ENCODE measurements at regions not wholly inside any gene's neighbourhood (a gene's known extent, or its start where the extent isn't known, plus 50 kb on each side); places are given as distances from the start of the nearest gene placed in this dataset.

DNA sequence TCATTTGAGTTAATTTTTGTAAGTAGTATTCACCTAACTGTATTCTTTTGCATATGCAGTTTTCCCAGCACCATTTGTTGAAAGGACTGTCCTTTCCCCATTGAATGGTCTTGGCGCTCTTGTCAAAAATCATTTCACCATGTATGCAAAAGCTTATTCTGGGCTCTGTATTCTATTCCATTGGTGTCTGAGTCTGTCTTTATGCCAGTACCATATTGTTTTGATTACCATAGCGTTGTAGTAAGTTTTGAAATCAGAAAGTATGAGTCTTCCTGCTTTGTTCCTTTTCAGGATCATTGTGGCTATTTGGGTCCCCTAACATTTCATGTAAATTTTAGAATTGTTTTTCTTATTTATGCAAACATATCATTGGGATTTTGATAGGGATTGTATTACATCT, 508.7 kb upstream of the RGS6 start:
- no peak for TF ChIP-seq EP300 (conservative IDR thresholded peaks at IDR 0.05; ENCODE audit: poor library complexity, severe bottlenecking)
- TF ChIP-seq, protein P1, sequence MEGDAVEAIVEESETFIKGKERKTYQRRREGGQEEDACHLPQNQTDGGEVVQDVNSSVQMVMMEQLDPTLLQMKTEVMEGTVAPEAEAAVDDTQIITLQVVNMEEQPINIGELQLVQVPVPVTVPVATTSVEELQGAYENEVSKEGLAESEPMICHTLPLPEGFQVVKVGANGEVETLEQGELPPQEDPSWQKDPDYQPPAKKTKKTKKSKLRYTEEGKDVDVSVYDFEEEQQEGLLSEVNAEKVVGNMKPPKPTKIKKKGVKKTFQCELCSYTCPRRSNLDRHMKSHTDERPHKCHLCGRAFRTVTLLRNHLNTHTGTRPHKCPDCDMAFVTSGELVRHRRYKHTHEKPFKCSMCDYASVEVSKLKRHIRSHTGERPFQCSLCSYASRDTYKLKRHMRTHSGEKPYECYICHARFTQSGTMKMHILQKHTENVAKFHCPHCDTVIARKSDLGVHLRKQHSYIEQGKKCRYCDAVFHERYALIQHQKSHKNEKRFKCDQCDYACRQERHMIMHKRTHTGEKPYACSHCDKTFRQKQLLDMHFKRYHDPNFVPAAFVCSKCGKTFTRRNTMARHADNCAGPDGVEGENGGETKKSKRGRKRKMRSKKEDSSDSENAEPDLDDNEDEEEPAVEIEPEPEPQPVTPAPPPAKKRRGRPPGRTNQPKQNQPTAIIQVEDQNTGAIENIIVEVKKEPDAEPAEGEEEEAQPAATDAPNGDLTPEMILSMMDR (IDR thresholded peaks at IDR 0.05; ENCODE audit: poor library complexity, severe bottlenecking): no peak
- TF ChIP-seq, protein P2, sequence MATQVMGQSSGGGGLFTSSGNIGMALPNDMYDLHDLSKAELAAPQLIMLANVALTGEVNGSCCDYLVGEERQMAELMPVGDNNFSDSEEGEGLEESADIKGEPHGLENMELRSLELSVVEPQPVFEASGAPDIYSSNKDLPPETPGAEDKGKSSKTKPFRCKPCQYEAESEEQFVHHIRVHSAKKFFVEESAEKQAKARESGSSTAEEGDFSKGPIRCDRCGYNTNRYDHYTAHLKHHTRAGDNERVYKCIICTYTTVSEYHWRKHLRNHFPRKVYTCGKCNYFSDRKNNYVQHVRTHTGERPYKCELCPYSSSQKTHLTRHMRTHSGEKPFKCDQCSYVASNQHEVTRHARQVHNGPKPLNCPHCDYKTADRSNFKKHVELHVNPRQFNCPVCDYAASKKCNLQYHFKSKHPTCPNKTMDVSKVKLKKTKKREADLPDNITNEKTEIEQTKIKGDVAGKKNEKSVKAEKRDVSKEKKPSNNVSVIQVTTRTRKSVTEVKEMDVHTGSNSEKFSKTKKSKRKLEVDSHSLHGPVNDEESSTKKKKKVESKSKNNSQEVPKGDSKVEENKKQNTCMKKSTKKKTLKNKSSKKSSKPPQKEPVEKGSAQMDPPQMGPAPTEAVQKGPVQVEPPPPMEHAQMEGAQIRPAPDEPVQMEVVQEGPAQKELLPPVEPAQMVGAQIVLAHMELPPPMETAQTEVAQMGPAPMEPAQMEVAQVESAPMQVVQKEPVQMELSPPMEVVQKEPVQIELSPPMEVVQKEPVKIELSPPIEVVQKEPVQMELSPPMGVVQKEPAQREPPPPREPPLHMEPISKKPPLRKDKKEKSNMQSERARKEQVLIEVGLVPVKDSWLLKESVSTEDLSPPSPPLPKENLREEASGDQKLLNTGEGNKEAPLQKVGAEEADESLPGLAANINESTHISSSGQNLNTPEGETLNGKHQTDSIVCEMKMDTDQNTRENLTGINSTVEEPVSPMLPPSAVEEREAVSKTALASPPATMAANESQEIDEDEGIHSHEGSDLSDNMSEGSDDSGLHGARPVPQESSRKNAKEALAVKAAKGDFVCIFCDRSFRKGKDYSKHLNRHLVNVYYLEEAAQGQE (IDR thresholded peaks at IDR 0.05; ENCODE audit: borderline replicate concordance): no peak
- TF ChIP-seq RAD21 (conservative IDR thresholded peaks at IDR 0.05): no peak
- TF ChIP-seq TAF1 (IDR thresholded peaks at IDR 0.05; ENCODE audit: low read depth): no peak
- TF ChIP-seq MXI1 (conservative IDR thresholded peaks at IDR 0.05; ENCODE audit: poor library complexity, severe bottlenecking): no peak
